Inflammatory macrophage treated with lipopolysaccharide for 4 hours (primary cell): ENCODE measurements at regions not wholly inside any gene's neighbourhood (a gene's known extent, or its start where the extent isn't known, plus 50 kb on each side); places are given as distances from the start of the nearest gene placed in this dataset.
"Not testable (repeated sequence)": the region's sequence is repeated elsewhere in the genome, so short reads cannot be mapped to it uniquely, and the experiment has no call there.

Experiments
- DNase-seq: peaks from one replicate; pipeline ENCODE4 v3.0.0-alpha.2; 2020

DNA sequence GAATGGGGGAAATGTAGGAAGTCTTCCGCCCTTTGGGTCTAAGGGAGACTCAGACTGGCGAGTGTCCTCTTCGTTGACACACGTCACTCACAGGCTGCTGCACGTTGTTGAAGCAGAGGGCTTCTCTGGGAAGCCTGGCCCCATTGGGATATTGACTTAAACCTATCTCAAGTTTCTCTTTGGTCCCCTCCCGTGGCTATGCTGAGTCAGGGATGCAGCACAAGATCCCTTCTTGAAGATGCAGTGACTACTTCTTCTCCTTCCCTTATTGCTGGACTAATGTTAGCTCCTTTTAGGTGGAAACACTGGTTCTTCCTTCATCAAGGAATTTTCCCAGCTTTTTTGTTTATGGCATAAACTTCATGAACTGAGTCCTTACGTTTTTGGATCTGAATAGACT lies 89.8 kb upstream of the CCDC71L start:
- DNase-seq, result no peak

DNA sequence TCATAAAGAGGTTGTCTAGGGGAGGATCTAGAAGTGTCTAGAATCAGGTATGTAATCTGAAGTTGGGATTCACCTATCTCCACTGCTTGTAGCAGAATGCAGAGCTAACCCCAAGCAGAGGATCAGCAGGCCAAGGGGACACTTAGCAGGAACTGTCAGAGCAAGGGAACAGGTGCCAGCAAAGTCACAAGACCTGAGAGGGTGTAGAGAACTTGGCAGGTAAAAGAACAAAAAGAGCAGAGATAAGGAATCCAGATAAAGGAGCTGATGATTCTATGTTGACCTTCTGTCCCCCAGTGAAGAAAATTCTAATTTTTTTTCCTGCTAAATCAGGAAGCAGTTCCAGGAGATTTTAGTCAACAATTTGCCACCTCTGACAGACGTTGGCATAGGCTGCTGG lies 91.4 kb upstream of the CCDC71L start:
- DNase-seq, result no peak

DNA sequence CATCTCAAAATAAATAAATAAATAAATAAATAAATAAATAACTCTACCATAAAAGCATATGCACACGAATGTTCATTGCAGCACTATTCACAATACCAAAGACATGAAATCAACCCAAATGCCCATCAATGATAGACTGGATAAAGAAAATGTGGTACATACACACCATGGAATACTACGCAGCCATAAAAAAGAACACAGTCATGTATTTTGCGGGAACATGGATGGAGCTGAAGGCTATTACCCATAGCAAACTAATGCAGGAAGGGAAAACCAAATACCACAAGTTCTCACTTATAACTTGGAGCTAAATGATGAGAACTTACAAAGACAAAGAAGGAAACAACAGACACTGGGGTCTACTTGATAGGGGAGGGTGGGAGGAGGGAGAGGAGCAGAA lies 94.1 kb upstream of the CCDC71L start:
- DNase-seq, result not testable (repeated sequence)

DNA sequence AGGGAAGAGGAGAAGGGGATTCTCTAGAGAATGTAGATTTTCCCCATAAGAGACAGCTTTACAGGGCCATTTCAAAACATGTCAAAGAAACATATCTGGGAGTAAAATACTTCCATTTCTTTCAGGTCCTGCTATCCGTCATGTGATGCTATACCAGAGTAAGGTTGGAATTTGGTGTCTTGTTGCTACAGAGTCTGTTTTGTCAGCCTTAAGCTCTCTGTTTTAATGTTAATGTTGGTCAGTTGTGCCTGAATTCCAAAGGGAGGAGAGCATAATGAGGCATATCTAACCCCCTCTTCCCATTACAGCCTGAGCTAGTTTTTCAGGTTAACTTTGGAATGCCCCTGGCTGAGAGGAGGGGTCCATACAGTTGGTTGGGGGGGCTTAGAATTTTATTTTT lies 94.7 kb upstream of the CCDC71L start:
- DNase-seq, result no peak

DNA sequence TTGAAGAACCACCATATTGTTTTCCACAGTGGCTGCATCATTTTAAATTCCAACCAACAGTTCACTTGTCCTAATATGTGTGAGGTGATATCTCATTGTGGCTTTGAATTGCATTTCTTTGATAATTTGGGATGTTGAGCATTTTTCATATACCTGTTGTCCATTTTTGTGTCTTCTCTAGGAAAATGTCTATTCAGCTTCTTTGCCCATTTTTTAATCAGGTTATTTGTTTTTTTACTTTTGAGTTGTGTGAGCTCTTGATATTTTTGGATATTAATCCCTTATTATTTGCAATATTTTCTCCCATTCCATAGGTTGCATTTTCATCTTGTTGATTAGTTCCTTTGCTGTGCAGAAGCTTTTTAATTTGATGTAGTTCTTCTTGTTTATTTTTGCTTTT lies 95.1 kb upstream of the CCDC71L start:
- DNase-seq, result no peak

DNA sequence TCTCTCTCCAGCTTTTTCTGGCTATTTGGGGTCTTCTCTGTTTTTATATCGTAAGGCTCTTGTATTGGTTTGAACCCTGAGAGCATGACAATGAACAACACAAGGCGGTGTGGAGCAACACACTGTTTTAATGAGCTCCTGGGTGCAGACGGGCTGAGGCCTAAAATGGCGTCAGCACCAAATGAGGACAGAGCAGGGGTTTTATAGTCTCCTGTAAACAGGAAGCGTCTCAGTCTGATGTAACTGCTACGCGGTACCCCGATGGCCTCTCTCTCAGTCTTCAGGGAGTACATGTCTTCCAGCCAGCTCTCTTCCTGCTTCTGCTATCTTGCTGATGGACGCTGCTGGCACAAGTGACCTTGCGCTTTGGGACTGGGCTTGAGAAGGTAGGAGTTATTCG lies 95.9 kb upstream of the CCDC71L start:
- DNase-seq, result no peak

DNA sequence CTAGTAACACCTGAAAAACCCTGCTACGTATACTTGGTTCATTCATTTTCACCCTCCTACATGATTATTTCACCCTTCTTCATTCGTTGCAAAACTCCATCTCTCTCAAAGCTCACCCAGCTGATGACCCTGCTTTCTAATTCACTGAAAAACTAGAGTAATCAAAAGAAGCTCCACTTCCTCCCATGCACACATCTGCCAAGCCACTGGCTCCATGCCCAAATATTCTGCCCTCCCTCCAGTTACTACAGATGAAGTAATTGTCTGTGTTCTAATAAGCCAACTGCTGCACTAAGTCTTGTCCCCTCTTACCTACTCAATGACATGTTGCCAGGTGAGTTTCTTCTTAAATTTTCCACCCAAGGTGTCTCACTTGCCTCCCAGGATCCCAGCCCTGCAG lies 96.9 kb upstream of the CCDC71L start:
- DNase-seq, result peak; percentile 66

DNA sequence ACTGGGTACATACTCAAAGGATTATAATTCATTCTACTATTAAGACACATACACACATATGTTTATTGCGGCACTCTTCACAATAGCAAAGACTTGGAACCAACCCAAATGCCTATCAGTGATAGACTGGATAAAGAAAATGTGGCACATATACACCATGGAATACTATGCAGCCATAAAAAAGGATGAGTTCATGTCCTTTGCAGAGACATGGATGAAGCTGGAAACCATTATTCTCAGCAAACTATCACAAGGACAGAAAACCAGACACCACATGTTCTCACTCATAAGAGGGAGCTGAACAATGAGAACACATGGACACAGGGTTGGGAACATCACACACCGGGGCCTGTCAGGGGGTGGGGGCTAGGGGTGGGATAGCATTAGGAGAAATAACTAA lies 101.9 kb upstream of the CCDC71L start:
- DNase-seq, result not testable (repeated sequence)

DNA sequence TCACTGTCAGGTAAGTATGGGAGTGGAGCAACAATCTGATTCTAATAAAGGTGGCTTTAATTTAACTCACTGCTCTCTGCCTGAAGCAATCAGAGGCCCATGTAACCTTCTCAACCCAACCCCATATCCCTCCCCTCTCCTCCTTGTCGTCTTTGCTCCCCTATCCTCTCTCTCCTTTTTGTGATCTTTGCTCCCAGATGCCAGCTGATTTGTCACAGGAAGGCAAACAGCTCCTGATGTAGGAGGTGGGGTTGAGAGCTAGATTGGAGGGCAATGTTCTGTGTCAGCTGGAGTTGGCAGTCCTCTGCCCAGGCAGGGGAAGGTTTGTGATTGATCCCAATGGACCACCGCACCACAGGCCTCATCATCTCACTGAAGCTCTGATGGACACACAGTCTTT lies 101.4 kb upstream of the PIK3CG start:
- no peak for DNase-seq

DNA sequence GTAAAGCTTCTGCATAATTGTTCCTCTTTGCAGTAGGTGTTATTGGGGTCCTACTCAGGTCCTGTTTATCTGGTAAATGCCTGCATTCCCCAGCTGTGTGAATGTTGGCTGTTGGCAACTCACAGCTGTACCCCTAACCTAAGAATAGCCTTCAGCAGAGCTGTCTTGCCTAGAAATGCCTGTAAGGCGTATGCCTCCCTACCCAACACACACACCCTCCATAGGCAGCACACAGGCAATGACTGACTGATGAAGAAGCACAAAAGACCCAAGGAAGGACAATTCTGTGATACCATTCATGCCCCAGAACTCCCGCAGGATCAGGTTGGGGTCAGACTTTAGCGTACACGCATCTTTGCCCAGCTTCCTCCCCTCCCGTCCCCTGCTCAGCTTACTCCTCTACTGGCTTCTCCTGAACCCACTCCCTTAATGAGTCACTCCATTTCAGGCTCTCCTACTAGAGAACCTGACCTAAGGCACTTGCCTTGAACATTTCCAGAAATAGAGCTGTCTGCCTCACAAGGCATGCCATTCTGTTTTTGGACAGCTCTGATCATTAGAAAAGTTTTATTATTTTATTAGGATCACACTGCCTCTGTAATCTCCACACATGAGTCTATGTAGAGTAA lies 99.2 kb upstream of the PIK3CG start:
- no peak for DNase-seq

DNA sequence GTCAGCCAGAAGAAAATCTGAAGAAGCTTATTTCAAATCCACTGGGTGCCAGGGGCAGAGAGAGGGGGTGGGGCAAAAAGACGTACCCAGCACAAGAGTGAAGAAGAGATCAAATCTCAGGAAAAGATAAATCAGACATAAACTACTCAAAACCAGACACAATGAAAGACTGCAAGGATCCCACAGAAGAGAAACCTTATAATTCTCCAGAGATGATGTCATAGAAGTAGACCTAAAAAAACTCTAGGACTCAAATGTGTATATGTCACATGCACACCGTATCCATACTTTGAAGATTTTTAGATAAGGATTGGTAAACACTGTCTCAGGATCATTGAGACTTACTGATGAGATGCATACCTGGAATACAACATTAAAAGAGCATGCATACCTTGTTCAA lies 98.5 kb upstream of the PIK3CG start:
- DNase-seq, result no peak

DNA sequence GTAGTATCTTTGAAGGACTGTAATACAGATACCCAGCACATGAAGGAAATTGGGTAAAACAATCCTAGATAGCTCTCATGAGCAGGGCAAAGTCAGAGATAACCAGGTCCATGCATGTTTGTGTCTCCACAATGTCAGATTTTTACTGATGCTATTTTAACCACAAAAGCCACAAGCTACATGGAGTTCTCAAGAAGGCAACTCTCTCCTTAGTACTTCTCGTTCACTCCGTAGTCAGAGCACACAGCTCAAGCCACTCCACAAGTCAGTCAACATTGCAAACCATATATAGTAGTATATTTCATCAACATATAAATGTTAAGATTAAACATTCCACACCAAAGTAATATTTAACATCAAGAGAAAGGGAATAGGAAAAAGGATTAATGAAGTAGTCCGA lies 98.0 kb upstream of the PIK3CG start:
- DNase-seq, result no peak

DNA sequence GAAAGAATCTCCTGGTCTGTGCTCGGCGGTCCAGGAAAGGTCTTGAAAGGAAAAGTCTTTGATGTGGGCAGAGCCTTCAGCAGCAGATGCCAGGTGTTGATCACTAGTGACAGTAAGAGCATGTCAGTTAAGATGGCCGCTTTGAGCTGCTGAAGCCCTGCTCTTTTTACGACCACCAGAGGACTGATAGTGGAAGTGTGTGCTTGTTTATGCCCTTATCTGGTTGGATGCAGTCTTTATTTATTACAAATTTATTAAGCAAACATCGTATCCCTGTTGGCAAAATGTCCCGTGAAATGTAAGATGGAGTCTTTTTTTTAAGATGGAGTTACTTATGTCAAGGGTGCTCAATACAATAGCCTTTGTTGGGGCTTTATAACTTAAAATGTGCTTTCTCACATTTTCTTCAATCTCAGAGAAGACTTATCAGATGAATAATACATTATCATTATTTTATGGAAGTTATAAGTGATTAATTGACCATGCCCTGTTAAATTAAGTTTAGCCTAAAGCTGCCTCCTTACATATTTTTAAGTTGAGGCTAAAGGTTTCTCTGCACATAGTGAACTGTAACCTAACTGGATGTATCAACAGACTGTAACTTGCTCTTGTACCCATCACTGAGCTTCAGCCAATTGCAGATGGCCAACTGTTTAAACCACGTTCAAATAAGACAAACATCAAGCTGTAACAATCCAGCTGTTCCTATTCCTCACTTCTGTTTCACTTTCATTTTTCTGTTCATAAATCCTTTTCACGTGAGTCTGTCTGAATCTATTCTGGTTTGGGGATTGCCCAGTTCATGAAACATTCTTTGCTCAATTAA lies 97.4 kb upstream of the PIK3CG start:
- DNase-seq, result peak; percentile 91

DNA sequence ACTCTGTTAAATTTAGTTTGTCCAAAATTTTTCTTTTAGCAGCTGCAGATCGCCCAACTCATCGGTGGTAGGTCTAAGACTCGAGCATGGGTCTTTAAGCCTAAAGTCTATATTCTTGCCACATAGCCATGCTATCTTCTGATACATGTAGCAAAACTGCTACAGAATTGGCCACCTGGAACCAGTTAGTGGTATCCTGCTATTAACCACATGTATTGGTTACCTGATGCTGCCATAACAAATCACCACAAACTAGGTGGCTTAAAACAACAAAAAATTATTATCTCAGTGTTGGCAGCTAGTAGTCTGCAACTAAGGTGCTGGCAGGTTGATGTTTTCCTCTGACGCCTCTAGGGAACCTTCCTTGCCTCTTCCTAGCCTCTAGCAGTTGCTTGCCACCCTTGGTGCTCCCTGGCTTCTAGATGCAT lies 96.7 kb upstream of the PIK3CG start:
- DNase-seq, result no peak

DNA sequence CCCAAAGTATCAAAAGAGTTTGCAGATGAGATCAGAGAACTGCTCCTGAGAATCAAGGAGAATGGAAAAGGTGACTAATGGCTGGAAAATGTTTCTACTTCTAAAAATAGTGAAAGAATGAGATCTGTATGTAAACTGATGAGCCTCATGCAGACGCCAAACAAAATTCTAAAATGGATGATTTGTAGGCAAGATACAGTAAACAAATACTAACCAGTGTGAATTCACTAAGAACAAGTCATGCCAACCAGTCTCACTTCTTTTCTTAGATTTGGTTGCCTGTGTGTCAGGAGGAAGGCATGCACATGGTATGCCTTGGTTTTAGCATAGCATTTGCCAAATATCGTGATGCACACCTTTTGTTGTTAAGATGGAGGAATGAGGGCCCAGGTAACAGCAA lies 94.9 kb upstream of the PIK3CG start:
- DNase-seq, result no peak

DNA sequence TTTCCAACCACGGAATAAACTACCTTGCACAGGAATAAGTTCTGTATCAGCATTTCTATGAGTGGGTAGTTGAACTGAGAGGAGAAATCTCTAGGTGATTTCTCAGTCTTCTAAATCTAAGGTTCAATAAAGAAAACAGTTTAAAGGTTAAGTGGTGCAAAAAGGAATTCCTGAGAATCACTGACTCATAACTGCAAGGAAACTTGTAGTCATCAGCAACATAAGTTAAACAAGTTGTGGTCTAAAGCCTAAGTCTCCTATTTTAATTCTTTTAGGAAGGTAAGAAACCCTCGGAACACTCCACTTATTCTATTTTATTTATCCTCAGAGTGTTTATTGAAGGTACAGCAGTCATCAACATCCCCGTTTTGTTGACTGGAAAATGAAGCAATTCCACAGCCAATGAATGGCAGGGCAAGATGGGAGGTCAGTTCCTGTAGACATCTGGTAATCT lies 92.4 kb upstream of the PIK3CG start:
- peak; percentile 22 for DNase-seq

DNA sequence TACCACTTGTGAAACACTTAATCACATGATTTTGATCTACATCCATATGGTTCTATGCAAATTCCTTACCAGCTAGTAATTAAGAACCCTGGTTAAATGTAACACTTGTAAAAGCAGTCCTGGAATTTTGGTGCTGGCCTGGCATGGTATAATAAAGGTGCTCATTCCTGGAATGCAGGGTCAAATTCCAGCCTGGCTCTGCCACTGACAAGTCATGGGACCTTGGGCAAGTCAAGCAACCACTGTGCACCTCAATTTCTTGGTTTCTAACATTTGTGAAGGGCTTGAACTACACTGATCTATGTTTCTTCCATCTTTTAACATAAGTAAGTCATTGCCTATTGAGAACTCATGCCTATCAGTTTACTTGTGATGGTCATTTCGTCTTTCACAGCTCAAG lies 91.9 kb upstream of the PIK3CG start:
- DNase-seq, result no peak

DNA sequence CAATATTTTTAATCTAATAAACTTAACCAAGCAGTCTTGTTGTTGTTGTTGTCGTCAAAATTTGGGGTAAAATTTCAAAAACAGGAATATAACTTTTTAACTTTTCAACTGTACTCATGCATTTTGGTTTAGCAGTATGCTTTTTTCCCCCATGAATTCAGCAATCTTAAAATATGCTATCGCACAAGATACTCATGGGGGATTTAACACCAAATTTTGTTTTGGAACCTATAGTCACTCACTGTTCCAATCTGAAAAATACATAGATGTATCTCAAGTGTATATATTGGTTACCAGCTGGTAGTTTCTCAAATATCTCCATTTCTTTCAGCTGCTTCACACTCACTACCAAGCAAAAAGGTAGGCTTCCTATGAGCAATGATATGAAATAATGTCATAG lies 91.4 kb upstream of the PIK3CG start:
- DNase-seq, result no peak

DNA sequence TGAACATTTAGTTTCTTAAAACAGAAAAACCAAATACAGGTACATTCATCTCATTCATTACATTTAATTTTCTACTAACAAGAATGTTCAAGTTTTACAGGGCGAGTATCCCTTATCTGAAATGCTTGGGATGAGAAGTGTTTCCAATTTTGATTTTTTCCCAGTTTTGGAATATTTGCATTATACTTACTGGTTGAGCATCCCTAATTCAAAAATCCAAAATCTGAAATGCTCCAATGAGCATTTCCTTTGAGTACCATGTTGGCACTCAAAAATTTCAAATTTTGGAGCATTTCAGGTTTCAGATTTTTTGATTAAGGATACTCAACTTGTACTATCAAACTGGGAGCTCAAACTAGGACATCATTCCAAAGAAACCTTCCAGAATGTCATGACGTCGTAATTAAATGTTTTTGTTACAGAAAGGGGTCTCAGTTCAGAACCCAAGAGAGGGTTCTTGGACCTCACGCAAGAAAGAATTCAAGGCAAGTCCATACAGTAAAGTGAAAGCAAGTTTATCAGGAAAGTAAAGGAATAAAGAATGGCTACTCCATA lies 90.8 kb upstream of the PIK3CG start:
- no peak for DNase-seq

DNA sequence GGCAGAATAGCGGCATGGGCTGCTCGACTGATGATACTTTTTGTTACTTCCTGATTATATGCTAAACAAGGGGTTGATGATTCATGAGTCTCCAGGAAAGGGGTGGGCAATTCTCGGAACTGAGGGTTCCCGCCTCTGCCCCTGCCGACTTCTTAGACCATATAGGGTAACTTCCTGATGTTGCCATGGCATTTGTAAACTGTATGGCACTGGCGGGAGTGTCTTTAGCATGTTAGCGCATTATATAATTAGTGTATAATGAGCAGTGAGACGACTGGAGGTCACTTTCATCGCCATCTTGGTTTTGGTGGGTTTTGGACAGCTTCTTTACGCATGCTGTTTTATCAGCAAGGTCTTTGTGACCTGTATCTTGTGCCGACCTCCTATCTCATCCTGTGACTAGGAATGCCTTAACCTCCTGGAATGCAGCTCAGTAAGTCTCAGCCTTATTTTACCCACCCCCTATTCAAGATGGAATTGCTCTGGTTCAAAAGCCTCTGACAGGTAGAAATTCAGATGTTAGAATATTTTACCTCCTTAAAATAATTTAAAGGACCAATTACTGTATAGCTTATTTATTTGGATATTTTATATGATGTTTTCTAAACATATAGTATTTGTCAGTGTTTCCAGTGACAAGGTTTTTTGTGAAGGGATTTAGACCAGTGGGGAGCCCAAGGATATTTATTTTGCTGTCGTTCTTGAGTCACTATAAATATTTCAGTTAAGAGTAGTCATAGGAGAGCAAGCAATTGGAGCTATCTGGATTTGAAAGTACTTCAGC lies 90.1 kb upstream of the PIK3CG start:
- DNase-seq, result peak; percentile 73

DNA sequence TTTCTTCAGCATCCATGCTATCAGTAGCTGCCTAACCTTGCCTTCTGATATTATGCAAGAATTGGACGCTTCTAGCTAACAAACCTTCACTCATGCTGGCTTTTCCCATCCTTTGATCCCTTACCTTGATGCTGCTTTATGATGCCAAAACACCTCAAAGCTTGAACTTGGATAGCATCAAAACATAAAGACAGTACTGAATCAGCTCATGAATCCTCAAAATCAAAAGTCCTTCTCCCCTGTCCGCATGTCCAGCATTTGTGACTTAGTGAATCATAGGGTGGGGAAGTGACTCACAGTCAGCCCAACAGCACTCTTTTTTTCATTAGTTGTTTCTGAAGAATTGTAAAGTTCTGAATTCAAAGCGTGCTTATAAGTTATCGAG lies 89.5 kb upstream of the PIK3CG start:
- peak; percentile 76 for DNase-seq

DNA sequence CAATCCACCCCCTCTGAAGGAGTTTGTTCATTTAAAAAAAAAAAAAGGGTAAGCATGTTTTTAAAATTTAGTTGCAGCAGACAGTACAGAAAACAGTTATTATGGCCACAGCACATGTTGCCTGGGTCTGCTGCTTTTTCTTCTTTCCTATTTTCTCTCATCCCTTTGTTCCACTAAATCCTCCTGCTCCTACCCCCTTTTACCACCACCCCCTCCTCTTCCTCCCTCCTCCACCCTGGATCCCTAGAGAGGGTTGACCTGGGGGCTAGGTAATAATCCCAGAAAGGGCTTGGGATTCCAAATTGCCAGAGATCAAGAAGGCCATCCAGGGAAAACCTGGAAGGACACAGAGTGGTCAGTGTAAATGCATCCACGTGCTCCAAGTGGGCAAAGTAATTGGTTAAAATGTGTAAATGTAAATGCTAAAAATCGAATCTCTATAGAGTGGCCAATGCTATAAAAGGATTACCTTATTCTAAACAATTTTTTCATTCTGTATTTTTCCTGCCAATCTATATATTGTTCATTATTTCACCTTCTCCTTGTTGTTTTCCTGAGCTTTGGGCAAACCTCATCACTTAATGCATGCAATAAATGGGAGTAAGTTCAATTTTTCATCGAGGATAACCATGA lies 89.0 kb upstream of the PIK3CG start:
- DNase-seq, result no peak
